ENCODE measurements at regions not wholly inside any gene's neighbourhood (a gene's known extent, or its start where the extent isn't known, plus 50 kb on each side); places are given as distances from the start of the nearest gene placed in this dataset.

- TF ChIP-seq CTCF (IDR thresholded peaks at IDR 0.05) (no peak), POLR2A (IDR thresholded peaks at IDR 0.05) (no peak)
These were observed 151.4 kb downstream of the PTPN20 start for GRCh38 chr10:47062441-47063200.

Measured in lower leg skin (tissue), 3 donors.